Progenitor cell of endocrine pancreas (in vitro differentiated cells): ENCODE measurements at regions not wholly inside any gene's neighbourhood (a gene's known extent, or its start where the extent isn't known, plus 50 kb on each side); places are given as distances from the start of the nearest gene placed in this dataset.

Experiments
- DNase-seq: peaks from one replicate; pipeline ENCODE4 v3.0.0; 2021; ENCODE audit warnings: low spot score; ENCODE audit not compliant: unreplicated experiment
- H3K27ac Mint-ChIP-seq: 2 replicates; pipeline ENCODE4 v1.8.0; 2021; ENCODE audit warnings: mild to moderate bottlenecking, moderate library complexity, mixed read lengths
- H3K27me3 Mint-ChIP-seq: 2 replicates; pipeline ENCODE4 v1.8.0; 2021; ENCODE audit warnings: mixed read lengths
- H3K36me3 Mint-ChIP-seq: 2 replicates; pipeline ENCODE4 v1.8.0; 2022; ENCODE audit warnings: mixed read lengths; ENCODE audit not compliant: insufficient read depth
- H3K4me1 Mint-ChIP-seq: 2 replicates; pipeline ENCODE4 v1.8.0; 2021; ENCODE audit warnings: low read depth, mixed read lengths
- H3K4me3 Mint-ChIP-seq: 2 replicates; pipeline ENCODE4 v1.8.0; 2021; ENCODE audit warnings: low read depth, mild to moderate bottlenecking, moderate library complexity, mixed read lengths
- H3K9me3 Mint-ChIP-seq: 2 replicates; pipeline ENCODE4 v1.8.0; 2021; ENCODE audit warnings: low read depth, mixed read lengths
- CTCF ChIP-seq: fragments of 200-600 bp; sonication (generic); IDR thresholded peaks from one replicate; pipeline ENCODE4 v1.5.0; 2021; ENCODE audit warnings: antibody characterized with exemption, mild to moderate bottlenecking; ENCODE audit not compliant: unreplicated experiment

DNA sequence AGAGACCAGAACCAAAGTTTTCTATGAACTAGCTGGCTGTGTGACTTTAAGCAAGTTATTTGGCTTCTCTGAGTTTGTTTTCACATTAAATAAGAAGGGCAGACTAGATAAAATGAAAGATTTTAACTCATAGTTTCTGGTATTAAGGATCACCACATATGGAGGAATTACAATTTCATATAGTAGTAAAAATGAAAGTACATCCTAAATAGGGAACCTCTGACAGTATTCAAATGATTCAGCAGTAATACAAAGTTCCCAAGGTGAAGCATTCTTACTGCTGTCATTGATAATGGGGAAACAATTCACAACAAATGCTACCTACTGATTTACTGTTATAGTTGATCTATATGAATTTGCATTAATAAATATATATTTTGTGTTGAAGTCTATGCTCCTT is 170.3 kb upstream of the VRK2 start:
- Mint-ChIP-seq H3K36me3 (no peaks in the 10 kb centered on the region), H3K27me3 (no peaks in the 10 kb centered on the region), H3K9me3 (no peaks in the 10 kb centered on the region), H3K27ac (no peak overlapping the region), H3K4me1 (no peaks in the 10 kb centered on the region), H3K4me3 (no peak overlapping the region)
- TF ChIP-seq CTCF = no peak
- DNase-seq = no peak

GRCh38 chr2:57877811-57878170 is 168.8 kb upstream of the VRK2 start:
- DNase-seq = no peak
- Mint-ChIP-seq H3K4me3 (no peak overlapping the region), H3K9me3 (no peaks in the 10 kb centered on the region), H3K36me3 (no peaks in the 10 kb centered on the region), H3K27me3 (no peaks in the 10 kb centered on the region), H3K27ac (no peak overlapping the region), H3K4me1 (no peaks in the 10 kb centered on the region)
- TF ChIP-seq CTCF = no peak

- Mint-ChIP-seq H3K36me3 (no peaks in the 10 kb centered on the region), H3K4me3 (no peak overlapping the region), H3K27me3 (no peaks in the 10 kb centered on the region), H3K27ac (no peak overlapping the region), H3K9me3 (no peaks in the 10 kb centered on the region), H3K4me1 (no peaks in the 10 kb centered on the region)
- DNase-seq = no peak
- TF ChIP-seq CTCF = no peak
These were observed 168.3 kb upstream of the VRK2 start for GRCh38 chr2:57878171-57878865.

DNA sequence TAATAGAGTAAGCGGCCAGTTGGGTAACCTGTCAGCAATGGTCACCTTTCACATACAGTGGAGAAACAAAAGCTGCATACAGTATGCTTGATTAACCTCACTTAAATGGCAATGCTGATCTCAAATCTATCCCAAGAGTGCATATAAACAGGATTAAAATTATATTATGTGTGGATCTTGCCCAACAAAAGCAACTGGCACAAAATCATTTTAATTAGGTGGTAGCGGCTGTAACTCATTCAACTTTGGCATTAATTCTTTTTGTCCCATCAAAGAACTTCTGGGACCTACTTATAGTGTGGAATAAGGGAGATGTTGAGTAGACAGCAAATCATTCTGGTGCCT is 167.8 kb upstream of the VRK2 start:
- no peak for DNase-seq
- Mint-ChIP-seq H3K9me3 (no peaks in the 10 kb centered on the region), H3K4me1 (no peaks in the 10 kb centered on the region)

DNA sequence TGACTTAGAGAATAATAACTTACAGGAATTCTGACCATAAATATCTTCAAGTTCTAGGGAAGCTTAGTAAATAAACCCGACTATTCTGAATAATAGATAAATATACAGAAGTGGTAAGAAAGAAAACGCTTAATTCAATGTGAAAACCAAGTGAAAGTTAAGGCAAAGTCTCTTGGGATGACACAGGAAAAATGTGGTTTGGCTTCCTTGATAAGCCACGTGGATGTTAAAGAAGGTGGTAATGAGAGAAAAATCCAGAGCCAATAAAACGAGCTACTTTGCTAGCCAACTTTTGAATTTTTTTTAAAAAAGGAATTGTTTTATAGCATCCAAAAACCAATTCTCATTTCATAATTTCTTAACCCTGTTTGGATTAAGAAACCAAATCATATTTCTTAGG is 166.2 kb upstream of the VRK2 start:
- Mint-ChIP-seq H3K9me3 (no peaks in the 10 kb centered on the region), H3K4me3 (no peak overlapping the region), H3K27me3 (no peaks in the 10 kb centered on the region), H3K36me3 (no peaks in the 10 kb centered on the region), H3K4me1 (no peaks in the 10 kb centered on the region), H3K27ac (no peak overlapping the region)
- TF ChIP-seq CTCF = no peak
- no peak for DNase-seq

More for the DNA sequence above, 167.8 kb upstream of the VRK2 start:
- H3K27me3 Mint-ChIP-seq = no peaks in the 10 kb centered on the region
- TF ChIP-seq CTCF = no peak
- no peak overlapping the region for H3K27ac Mint-ChIP-seq
- H3K4me3 Mint-ChIP-seq = no peak overlapping the region
- no peaks in the 10 kb centered on the region for H3K36me3 Mint-ChIP-seq
